Stimulated activated CD4-positive, alpha-beta T cell treated with anti-CD3 and anti-CD28 coated beads, Interleukin-4, amount 100 ng/mL, for 1 hour (primary cell): ENCODE measurements at regions not wholly inside any gene's neighbourhood (a gene's known extent, or its start where the extent isn't known, plus 50 kb on each side); places are given as distances from the start of the nearest gene placed in this dataset.

Experiments used
- DNase-seq: peaks from one replicate; pipeline ENCODE4 v3.0.0-alpha.2; 2020

- DNase-seq = no peak
These were observed 267.1 kb upstream of the FZD8 start for GRCh38 chr10:35909121-35909720.

- DNase-seq = no peak
These were observed 266.4 kb upstream of the FZD8 start for GRCh38 chr10:35908451-35908850.

- DNase-seq = no peak
These were observed 265.5 kb upstream of the FZD8 start for GRCh38 chr10:35907548-35907947.

GRCh38 chr10:35906155-35906554, 264.1 kb upstream of the FZD8 start:
- no peak for DNase-seq

GRCh38 chr10:35903021-35903420, 260.9 kb upstream of the FZD8 start:
- DNase-seq = no peak

GRCh38 chr10:35898716-35899440, 256.8 kb upstream of the FZD8 start:
- DNase-seq = no peak

- DNase-seq = no peak
These were observed 253.9 kb upstream of the FZD8 start for GRCh38 chr10:35896001-35896400.

GRCh38 chr10:35895331-35895730, 253.2 kb upstream of the FZD8 start:
- DNase-seq = no peak

GRCh38 chr10:35892526-35892925, 250.4 kb upstream of the FZD8 start:
- no peak for DNase-seq

- no peak for DNase-seq
These were observed 248.8 kb upstream of the FZD8 start for GRCh38 chr10:35890676-35891495.

GRCh38 chr10:35889971-35890675, 248.0 kb upstream of the FZD8 start:
- DNase-seq = no peak

GRCh38 chr10:35889226-35889625, 247.1 kb upstream of the FZD8 start:
- no peak for DNase-seq

- DNase-seq = no peak
These were observed 246.3 kb upstream of the FZD8 start for GRCh38 chr10:35888400-35888799.

- no peak for DNase-seq
These were observed 245.6 kb upstream of the FZD8 start for GRCh38 chr10:35887685-35888084.

- DNase-seq = no peak
These were observed 243.0 kb upstream of the FZD8 start for GRCh38 chr10:35885076-35885475.

GRCh38 chr10:35884657-35885071, 242.6 kb upstream of the FZD8 start:
- DNase-seq = no peak

- DNase-seq = no peak
These were observed 240.5 kb upstream of the FZD8 start for GRCh38 chr10:35882422-35883150.

GRCh38 chr10:35881320-35881719, 239.2 kb upstream of the FZD8 start:
- DNase-seq = no peak

GRCh38 chr10:35876248-35876647, 234.2 kb upstream of the FZD8 start:
- no peak for DNase-seq

- no peak for DNase-seq
These were observed 233.1 kb upstream of the FZD8 start for GRCh38 chr10:35875016-35875676.

- DNase-seq = no peak
These were observed 232.4 kb upstream of the FZD8 start for GRCh38 chr10:35874311-35875015.
